GM18868 (cell line): ENCODE measurements at regions not wholly inside any gene's neighbourhood (a gene's known extent, or its start where the extent isn't known, plus 50 kb on each side); places are given as distances from the start of the nearest gene placed in this dataset.
"Not testable (repeated sequence)": the region's sequence is repeated elsewhere in the genome, so short reads cannot be mapped to it uniquely, and the experiment has no call there.

Source experiments
- ATAC-seq: cut with Tn5 transposase; IDR thresholded peaks from one replicate; pipeline ENCODE4 v1.9.1; 2021; ENCODE audit warnings: mild to moderate bottlenecking, moderate library complexity; ENCODE audit not compliant: unreplicated experiment

GRCh38 chr5:92836855-92837755 lies 743.9 kb downstream of the NR2F1-AS1 start:
- no peak for ATAC-seq

- ATAC-seq: no peak
Measured at GRCh38 chr5:92835712-92836111, 745.3 kb downstream of the NR2F1-AS1 start.

DNA sequence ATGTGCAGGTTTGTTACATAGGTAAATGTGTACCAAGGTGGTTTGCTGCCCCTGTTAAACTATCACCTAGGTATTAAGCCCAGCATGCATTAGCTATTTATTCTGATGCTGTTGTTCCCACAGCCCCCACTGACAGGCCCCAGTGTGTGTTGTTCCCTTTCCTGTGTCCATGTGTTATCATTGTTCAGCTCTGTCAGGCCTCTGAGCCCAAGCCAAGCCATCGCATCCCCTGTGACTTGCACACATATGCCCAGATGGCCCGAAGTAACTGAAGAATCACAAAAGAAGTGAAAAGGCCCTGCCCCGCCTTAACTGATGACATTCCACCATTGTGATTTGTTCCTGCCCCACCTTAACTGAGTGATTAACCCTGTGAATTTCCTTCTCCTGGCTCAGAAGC lies 757.5 kb downstream of the NR2F1-AS1 start:
- ATAC-seq: not testable (repeated sequence)

GRCh38 chr5:92822183-92822582 lies 758.8 kb downstream of the NR2F1-AS1 start:
- ATAC-seq: no peak

- no peak for ATAC-seq
Measured at GRCh38 chr5:92809855-92810465, 771.1 kb downstream of the NR2F1-AS1 start.

GRCh38 chr5:92808474-92808873 lies 772.5 kb downstream of the NR2F1-AS1 start:
- no peak for ATAC-seq

- no peak for ATAC-seq
Measured at GRCh38 chr5:92807085-92807484, 773.9 kb downstream of the NR2F1-AS1 start.

- no peak for ATAC-seq
Measured at GRCh38 chr5:92805446-92805845, 775.6 kb downstream of the NR2F1-AS1 start.

DNA sequence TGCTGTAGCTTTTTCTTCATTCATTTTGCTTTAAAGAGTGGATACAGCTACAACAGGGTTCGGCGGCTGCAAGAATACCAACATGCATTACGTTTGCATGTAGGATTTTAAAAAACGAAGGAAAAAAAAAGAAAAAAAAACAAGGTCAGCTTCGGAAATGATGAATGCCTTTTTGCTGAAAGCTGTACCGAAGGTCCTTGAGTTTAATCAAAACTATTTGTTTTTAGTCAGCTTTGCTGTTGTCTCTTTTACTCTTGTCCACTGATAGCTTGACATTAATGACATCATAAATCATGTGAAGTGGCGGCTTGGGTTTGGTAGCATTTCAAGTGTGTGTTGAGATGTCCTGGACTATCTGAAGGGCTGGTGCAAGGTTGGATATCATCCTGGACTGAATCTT lies 779.1 kb downstream of the NR2F1-AS1 start:
- ATAC-seq: no peak

- no peak for ATAC-seq
Measured at GRCh38 chr5:92800365-92800764, 780.7 kb downstream of the NR2F1-AS1 start.

GRCh38 chr5:92795633-92796032 lies 785.4 kb downstream of the NR2F1-AS1 start:
- ATAC-seq: no peak

DNA sequence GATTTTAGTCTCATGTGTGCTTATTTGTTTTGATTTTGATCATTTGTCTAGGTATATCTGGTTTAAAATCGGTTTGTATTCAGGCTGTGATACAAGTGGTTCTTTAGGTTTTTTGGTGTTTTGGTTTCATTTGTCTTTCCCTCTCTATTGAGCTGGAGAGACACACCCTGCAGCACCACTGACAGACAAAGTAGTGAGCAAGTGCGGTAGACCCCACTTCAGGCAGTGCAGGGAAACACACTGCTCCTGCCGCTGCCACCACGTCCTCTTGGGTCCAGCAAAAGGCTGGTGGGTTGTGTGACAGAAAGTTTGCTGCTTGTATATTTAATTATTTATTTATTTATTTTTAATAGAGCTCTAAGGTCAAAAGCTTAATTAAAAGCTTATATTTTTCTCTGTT lies 801.0 kb downstream of the NR2F1-AS1 start:
- no peak for ATAC-seq

- ATAC-seq: no peak
Measured at GRCh38 chr5:92779536-92779935, 801.5 kb downstream of the NR2F1-AS1 start.

GRCh38 chr5:92778261-92778660 lies 802.8 kb downstream of the NR2F1-AS1 start:
- no peak for ATAC-seq

DNA sequence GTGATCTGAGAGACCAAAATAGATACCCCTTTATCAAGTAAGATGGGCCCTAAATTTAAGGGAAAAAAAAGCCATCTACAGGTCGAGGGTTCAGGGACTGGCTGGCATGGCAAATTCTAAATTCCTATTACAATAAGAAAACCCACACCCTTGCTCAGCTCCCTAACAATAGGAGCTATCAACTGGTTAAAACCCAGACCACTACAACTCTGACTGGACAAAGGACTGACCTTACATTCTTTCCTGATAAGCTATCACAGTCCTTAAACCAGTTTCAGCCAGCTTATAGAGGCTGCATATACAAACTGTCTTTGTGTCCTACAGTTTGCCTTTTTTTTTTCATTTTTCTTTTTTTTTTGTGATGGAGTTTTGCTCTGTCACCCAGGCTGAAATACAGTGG lies 803.6 kb downstream of the NR2F1-AS1 start:
- ATAC-seq: no peak

DNA sequence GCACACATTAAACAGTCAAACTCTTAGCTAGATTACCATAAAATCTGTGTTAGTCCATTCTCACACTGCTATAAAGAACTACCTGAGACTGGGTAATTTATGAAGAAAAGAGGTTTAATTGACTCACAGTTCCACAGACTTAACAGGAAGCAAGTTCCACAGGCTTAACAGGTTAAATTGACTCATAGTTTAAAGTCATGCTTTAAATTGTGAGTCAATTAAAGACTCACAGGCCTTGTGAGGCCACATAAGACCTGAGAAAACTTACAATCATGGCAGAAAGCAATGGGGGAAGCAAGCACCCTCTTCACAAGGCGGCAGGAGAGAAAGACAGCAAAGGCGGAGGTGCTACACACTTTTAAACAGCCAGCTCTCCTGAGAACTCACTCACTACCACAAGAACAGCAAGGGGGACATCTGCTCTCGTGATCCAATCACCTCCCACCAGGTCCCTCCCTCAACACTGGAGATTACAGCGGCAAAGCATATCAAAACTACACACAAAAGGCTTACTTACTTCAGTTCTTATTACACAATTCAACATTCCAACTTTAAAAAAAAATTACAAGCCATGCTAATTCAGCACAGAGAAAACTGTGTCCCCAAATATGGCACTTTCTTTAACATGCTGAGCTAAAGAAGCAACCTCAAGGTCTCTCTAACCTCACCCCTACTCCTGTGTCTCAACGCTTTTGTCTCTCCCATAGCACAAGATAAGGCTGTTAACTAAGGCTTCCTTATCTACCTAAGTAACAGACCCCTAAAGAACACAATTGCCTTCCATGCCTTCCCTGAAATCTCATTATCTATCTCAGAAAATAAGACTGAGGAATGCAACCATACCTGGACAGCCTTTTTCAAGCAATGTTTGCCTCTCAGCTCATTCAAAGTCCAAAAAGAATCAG lies 805.1 kb downstream of the NR2F1-AS1 start:
- ATAC-seq: no peak

GRCh38 chr5:92769978-92770377 lies 811.0 kb downstream of the NR2F1-AS1 start:
- no peak for ATAC-seq

DNA sequence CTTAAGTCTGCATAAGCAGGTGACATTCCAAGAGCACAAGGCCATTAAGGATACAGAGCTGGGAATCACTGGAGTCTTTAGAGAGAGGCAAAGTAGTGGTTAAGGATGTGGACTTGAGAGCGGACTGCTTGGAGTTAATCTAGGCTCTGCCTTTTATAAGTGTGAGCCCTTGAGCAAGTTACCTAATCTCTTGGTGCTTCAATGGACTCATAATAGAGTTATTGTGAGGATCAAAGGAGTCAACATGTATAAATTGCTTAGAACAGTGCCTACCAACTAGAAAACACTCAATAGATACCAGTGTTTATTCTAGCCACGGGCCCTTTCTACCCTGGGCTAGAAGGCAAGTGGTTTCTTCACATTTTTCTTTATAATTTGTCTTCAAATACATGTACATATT lies 819.4 kb downstream of the NR2F1-AS1 start:
- no peak for ATAC-seq

DNA sequence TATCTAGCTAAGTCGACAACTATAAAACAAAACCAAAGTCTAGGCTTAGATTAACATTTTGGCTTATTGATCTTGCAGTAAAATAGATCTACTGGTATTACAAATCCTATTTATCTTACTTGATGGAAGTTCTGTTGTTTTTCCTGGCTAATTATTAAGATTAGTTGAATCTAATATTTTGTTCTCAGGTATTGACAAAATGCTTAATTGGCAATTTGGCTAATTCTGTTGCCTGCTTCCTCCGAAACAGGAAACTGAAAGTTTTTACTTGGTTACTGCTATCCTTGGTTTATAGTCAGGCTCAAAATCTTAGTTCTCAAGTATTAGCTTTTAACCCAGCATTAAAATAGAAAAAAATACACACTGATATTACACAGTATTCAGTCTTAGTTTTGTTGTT lies 820.5 kb downstream of the NR2F1-AS1 start:
- ATAC-seq: no peak

GRCh38 chr5:92758552-92758951 lies 822.5 kb downstream of the NR2F1-AS1 start:
- no peak for ATAC-seq

DNA sequence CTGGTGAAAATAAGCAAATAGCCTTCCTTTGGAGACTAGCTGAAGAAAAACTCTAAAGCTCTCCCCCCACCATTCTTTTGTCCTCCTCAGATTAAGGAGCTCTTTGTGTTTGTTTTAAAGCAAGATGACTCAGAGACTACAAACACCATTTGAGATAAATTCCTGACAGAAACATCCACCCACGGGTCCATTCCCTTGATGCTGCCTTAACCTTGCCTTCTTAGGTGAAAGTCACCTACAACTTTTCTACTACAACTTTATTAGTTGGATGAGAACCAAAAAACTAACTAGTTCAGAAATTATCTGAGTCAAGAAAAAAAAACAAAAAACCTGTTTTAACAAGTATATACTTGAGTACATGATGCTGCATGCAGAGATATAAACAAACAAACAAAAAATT lies 831.1 kb downstream of the NR2F1-AS1 start:
- ATAC-seq: no peak
